ENCODE measurements at regions not wholly inside any gene's neighbourhood (a gene's known extent, or its start where the extent isn't known, plus 50 kb on each side); places are given as distances from the start of the nearest gene placed in this dataset.

- no peak for DNase-seq (ENCODE audit: low spot score)
Observed at GRCh38 chr21:43273016-43273707, 104.4 kb downstream of the CRYAA start.

- DNase-seq (ENCODE audit: low spot score) = no peak
Observed at GRCh38 chr21:43272591-43272990, 103.8 kb downstream of the CRYAA start.

- DNase-seq (ENCODE audit: low spot score) = no peak
Observed at GRCh38 chr21:43271452-43272020, 102.7 kb downstream of the CRYAA start.

GRCh38 chr21:43270800-43271301, 102.0 kb downstream of the CRYAA start:
- DNase-seq (ENCODE audit: low spot score) = no peak

- DNase-seq (ENCODE audit: low spot score) = no peak
Observed at GRCh38 chr21:43269957-43270705, 101.3 kb downstream of the CRYAA start.

- no peak for DNase-seq (ENCODE audit: low spot score)
Observed at GRCh38 chr21:43269440-43269839, 100.6 kb downstream of the CRYAA start.

- no peak for DNase-seq (ENCODE audit: low spot score)
Observed at GRCh38 chr21:43268804-43269186, 100.0 kb downstream of the CRYAA start.

- no peak for DNase-seq (ENCODE audit: low spot score)
Observed at GRCh38 chr21:43268086-43268803, 99.4 kb downstream of the CRYAA start.

GRCh38 chr21:43267391-43268085, 98.7 kb downstream of the CRYAA start:
- no peak for DNase-seq (ENCODE audit: low spot score)

GRCh38 chr21:43266534-43266933, 97.7 kb downstream of the CRYAA start:
- DNase-seq (ENCODE audit: low spot score) = no peak

GRCh38 chr21:43262427-43262826, 93.6 kb downstream of the CRYAA start:
- no peak for DNase-seq (ENCODE audit: low spot score)
